SK-N-SH (cell line): ENCODE measurements at regions not wholly inside any gene's neighbourhood (a gene's known extent, or its start where the extent isn't known, plus 50 kb on each side); places are given as distances from the start of the nearest gene placed in this dataset.

ENCODE experiments used
- CTCF ChIA-PET: fragments of 300-600, 350-600 bp; formaldehyde crosslinking; extraction: SDS; loops from one replicate; lab custom pipeline; 2021; lab: Yijun Ruan, JAX
- POLR2A ChIA-PET: fragments of 350-600 bp; sonication (Branson Sonifier 250); formaldehyde crosslinking; extraction: SDS; loops from one replicate; lab custom pipeline; 2020; ENCODE audit warnings: antibody characterized with exemption, inconsistent platforms; lab: Yijun Ruan, JAX
- DNase-seq: peaks from one replicate; pipeline ENCODE4 v3.0.0; 2012
- H2AFZ ChIP-seq: fragments of 200-600 bp; sonication (generic); 2 replicates; pipeline ENCODE4 v1.8.1; 2016; ENCODE audit warnings: antibody characterized with exemption, mild to moderate bottlenecking, low read depth
- H3F3A ChIP-seq: fragments of 200-600 bp; sonication (generic); replicated peaks from 2 replicates; pipeline ENCODE3; 2016; ENCODE audit warnings: antibody characterized with exemption, mild to moderate bottlenecking; ENCODE audit not compliant: insufficient read depth
- H3K27ac ChIP-seq, 2 experiments: fragments of 200-500 bp in 1 of 2; fragments of 200-600 bp in 1 of 2; sonication (Bioruptor generic) in 1 of 2; sonication (generic), shearing (Covaris generic) in 1 of 2; 2 replicates each; pipeline versions ENCODE4 v1.5.1 to v1.6.1; 2014 to 2016; ENCODE audit warnings: low read depth in 2 of 2, inconsistent platforms in 1 of 2, low read length in 1 of 2, mild to moderate bottlenecking in 1 of 2, mixed read lengths in 1 of 2
- H3K27me3 ChIP-seq: fragments of 200-600 bp; sonication (generic), shearing (Covaris generic); 2 replicates; pipeline ENCODE4 v1.6.1; 2016; ENCODE audit warnings: mixed run types; ENCODE audit not compliant: insufficient read depth
- H3K36me3 ChIP-seq, 2 experiments: fragments of 200-500 bp in 1 of 2; fragments of 200-600 bp in 1 of 2; sonication (Bioruptor generic) in 1 of 2; sonication (generic) in 1 of 2; replicated peaks in 1 of 2; 2 replicates each; pipeline versions ENCODE3 to v1.5.1; 2014 to 2016; ENCODE audit warnings: low read length in 1 of 2, mild to moderate bottlenecking in 1 of 2; ENCODE audit not compliant: insufficient read depth in 2 of 2, control insufficient read depth in 1 of 2
- H3K4me1 ChIP-seq, 2 experiments: fragments of 200-500 bp in 1 of 2; fragments of 200-600 bp in 1 of 2; sonication (Bioruptor generic) in 1 of 2; sonication (generic), shearing (Covaris generic) in 1 of 2; 2 replicates each; pipeline versions ENCODE4 v1.5.1 to v1.6.1; 2014 to 2016; ENCODE audit warnings: low read depth in 1 of 2, low read length in 1 of 2, mixed run types in 1 of 2; ENCODE audit not compliant: insufficient read depth in 2 of 2, control insufficient read depth in 1 of 2
- H3K4me2 ChIP-seq: fragments of 200-600 bp; sonication (generic), shearing (Covaris generic); 2 replicates; pipeline ENCODE4 v1.6.1; 2017; ENCODE audit warnings: mixed run types
- H3K4me3 ChIP-seq, 2 experiments: fragments of 200-500 bp in 1 of 2; fragments of 200-600 bp in 1 of 2; sonication (Bioruptor generic) in 1 of 2; sonication (generic), shearing (Covaris generic) in 1 of 2; 2 replicates each; pipeline versions ENCODE4 v1.5.1 to v1.8.1; 2014 to 2016; ENCODE audit warnings: low read depth in 2 of 2, inconsistent platforms in 1 of 2, low read length in 1 of 2, mild to moderate bottlenecking in 1 of 2, mixed read lengths in 1 of 2, moderate library complexity in 1 of 2
- H3K79me2 ChIP-seq: fragments of 200-600 bp; sonication (generic); 2 replicates; pipeline ENCODE4 v1.8.1; 2017; ENCODE audit warnings: mild to moderate bottlenecking; ENCODE audit not compliant: insufficient read depth
- H3K9ac ChIP-seq: fragments of 200-600 bp; sonication (generic); 2 replicates; pipeline ENCODE4 v1.6.1; 2017; ENCODE audit warnings: mixed run types
- H3K9me2 ChIP-seq: fragments of 200-600 bp; sonication (generic); 2 replicates; pipeline ENCODE4 v1.6.1; 2017; ENCODE audit warnings: mixed run types
- H3K9me3 ChIP-seq: fragments of 200-600 bp; sonication (generic); 2 replicates; pipeline ENCODE4 v1.6.1; 2017; ENCODE audit warnings: mixed run types, mild to moderate bottlenecking, moderate library complexity
- H4K20me1 ChIP-seq: fragments of 200-600 bp; sonication (generic); 2 replicates; pipeline ENCODE4 v1.6.1; 2017; ENCODE audit warnings: mild to moderate bottlenecking, mixed run types; ENCODE audit not compliant: insufficient read depth
- CTCF ChIP-seq: fragments of 200-600 bp; sonication (generic); IDR thresholded peaks from 2 replicates; pipeline ENCODE4 v1.6.1; 2017; ENCODE audit warnings: antibody characterized with exemption, mild to moderate bottlenecking, moderate library complexity
- ELF1 ChIP-seq: IDR thresholded peaks from 2 replicates; pipeline ENCODE4 v1.4.0; 2012
- FOSL2 ChIP-seq: IDR thresholded peaks from 2 replicates; pipeline ENCODE4 v1.4.0; 2012; ENCODE audit warnings: low read depth, mild to moderate bottlenecking, moderate library complexity, borderline replicate concordance
- FOXJ3 ChIP-seq: sonication (generic); formaldehyde crosslinking; IDR thresholded peaks from 2 replicates; pipeline ENCODE4 v1.5.1; 2020; ENCODE audit warnings: mild to moderate bottlenecking, missing genetic modification reagents
- FOXM1 ChIP-seq: IDR thresholded peaks from 2 replicates; pipeline ENCODE4 v1.4.0; 2012; ENCODE audit warnings: low read depth, mild to moderate bottlenecking
- MEF2A ChIP-seq: IDR thresholded peaks from 2 replicates; pipeline ENCODE4 v1.4.0; 2012; ENCODE audit warnings: low read depth, borderline replicate concordance
- MXI1 ChIP-seq: IDR thresholded peaks from 2 replicates; pipeline ENCODE4 v1.6.1; 2012; ENCODE audit warnings: mild to moderate bottlenecking, low read depth, low read length, improper control_type of control experiment
- POLR2AphosphoS5 ChIP-seq: IDR thresholded peaks from 2 replicates; pipeline ENCODE4 v1.6.1; 2012; ENCODE audit warnings: low read depth, low read length
- RAD21 ChIP-seq: IDR thresholded peaks from 2 replicates; pipeline ENCODE4 v1.6.1; 2012; ENCODE audit warnings: mild to moderate bottlenecking, low read length
- RCOR1 ChIP-seq: fragments of 150-350 bp; IDR thresholded peaks from 2 replicates; pipeline ENCODE4 v1.6.1; 2017; ENCODE audit warnings: antibody characterized with exemption, low read length
- REST ChIP-seq: IDR thresholded peaks from 2 replicates; pipeline ENCODE4 v1.6.1; 2012; ENCODE audit warnings: mild to moderate bottlenecking, low read depth, low read length, moderate library complexity
- RXRA ChIP-seq: IDR thresholded peaks from 2 replicates; pipeline ENCODE4 v1.4.0; 2012; ENCODE audit warnings: low read depth, mild to moderate bottlenecking, borderline replicate concordance
- SIN3A ChIP-seq: IDR thresholded peaks from 2 replicates; pipeline ENCODE4 v1.6.1; 2012; ENCODE audit warnings: low read depth, mild to moderate bottlenecking, low read length, moderate library complexity, borderline replicate concordance
- SMC3 ChIP-seq: IDR thresholded peaks from 2 replicates; pipeline ENCODE4 v1.6.1; 2012; ENCODE audit warnings: low read depth, low read length, improper control_type of control experiment
- ZBTB33 ChIP-seq: IDR thresholded peaks from 2 replicates; pipeline ENCODE4 v1.4.0; 2012; ENCODE audit warnings: low read depth, borderline replicate concordance
- WGBS: methylation state at CpG from one replicate; pipeline ENCODE4 v1.1.6; 2017; ENCODE audit warnings: low lambda C conversion rate; 5-methylcytosine and 5-hydroxymethylcytosine counted together
- TF ChIP-seq, protein P1 (sequence below): fragments of 150-350 bp; IDR thresholded peaks from 2 replicates; pipeline ENCODE4 v1.6.1; 2017; ENCODE audit warnings: antibody characterized with exemption, low read length, low read depth, borderline replicate concordance
- TF ChIP-seq, protein P2 (sequence below): IDR thresholded peaks from 2 replicates; pipeline ENCODE4 v1.4.0; 2012; ENCODE audit warnings: low read depth, borderline replicate concordance
- TF ChIP-seq, protein P3 (sequence below): IDR thresholded peaks from 2 replicates; pipeline ENCODE4; 2012

DNA sequence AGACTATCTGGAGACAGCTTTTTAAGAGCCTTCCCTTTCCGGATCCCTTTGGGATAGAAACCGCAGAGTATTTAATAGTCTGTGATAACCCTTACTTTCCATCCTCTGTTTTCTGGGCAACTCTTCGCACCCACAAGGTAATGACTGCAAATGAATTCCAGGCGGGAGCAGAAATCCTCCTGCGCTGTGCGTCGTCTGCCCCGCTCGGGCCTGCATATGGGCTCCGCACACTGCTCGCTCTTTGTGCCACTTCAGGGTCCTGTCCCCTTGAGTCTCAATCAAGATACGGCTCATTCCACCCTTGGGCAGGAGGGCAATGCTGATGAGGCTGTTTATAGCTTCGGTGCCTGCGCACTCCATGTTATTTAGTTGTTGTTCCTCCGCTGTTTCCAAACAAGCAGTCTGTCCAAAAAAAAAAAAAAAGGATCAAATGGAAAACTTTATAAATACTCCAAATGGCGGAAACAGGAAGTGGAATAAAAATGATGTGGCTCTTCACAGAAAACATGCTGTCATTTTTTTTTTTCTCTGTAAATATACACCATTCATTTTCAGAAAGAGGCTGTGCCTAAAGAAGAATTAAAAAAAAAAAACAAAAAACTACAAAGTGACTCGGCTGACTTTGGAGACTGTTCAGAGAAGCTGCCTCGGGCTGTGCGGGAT is 169.6 kb upstream of the GMDS start:
- peaks cover 4% of the 10 kb centered on the region for H3F3A ChIP-seq
- H3K27ac ChIP-seq: no peak overlapping the region
- no peaks in the 10 kb centered on the region for H3K9me2 ChIP-seq
- DNase-seq: no peak
- no peaks in the 10 kb centered on the region for H3K36me3 ChIP-seq
- no peak overlapping the region for H3K4me2 ChIP-seq
- H3K4me1 ChIP-seq: no peaks in the 10 kb centered on the region; a peak in 1 of 4 replicates
- TF ChIP-seq RXRA: no peak
- no peak for TF ChIP-seq SIN3A
- TF ChIP-seq RAD21: no peak
- no peak for TF ChIP-seq ELF1
- TF ChIP-seq MXI1: no peak
- TF ChIP-seq, protein P1, sequence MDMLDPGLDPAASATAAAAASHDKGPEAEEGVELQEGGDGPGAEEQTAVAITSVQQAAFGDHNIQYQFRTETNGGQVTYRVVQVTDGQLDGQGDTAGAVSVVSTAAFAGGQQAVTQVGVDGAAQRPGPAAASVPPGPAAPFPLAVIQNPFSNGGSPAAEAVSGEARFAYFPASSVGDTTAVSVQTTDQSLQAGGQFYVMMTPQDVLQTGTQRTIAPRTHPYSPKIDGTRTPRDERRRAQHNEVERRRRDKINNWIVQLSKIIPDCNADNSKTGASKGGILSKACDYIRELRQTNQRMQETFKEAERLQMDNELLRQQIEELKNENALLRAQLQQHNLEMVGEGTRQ: no peak
- TF ChIP-seq FOXM1: no peak
- TF ChIP-seq ZBTB33: no peak
- TF ChIP-seq POLR2AphosphoS5: no peak
- TF ChIP-seq MEF2A: no peak
- no peak for TF ChIP-seq REST
- TF ChIP-seq RCOR1: no peak
- TF ChIP-seq, protein P2, sequence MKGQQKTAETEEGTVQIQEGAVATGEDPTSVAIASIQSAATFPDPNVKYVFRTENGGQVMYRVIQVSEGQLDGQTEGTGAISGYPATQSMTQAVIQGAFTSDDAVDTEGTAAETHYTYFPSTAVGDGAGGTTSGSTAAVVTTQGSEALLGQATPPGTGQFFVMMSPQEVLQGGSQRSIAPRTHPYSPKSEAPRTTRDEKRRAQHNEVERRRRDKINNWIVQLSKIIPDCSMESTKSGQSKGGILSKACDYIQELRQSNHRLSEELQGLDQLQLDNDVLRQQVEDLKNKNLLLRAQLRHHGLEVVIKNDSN: no peak
- TF ChIP-seq, protein P3, sequence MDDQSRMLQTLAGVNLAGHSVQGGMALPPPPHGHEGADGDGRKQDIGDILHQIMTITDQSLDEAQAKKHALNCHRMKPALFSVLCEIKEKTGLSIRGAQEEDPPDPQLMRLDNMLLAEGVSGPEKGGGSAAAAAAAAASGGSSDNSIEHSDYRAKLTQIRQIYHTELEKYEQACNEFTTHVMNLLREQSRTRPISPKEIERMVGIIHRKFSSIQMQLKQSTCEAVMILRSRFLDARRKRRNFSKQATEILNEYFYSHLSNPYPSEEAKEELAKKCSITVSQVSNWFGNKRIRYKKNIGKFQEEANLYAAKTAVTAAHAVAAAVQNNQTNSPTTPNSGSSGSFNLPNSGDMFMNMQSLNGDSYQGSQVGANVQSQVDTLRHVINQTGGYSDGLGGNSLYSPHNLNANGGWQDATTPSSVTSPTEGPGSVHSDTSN: no peak
- TF ChIP-seq FOSL2: no peak
- no peak for TF ChIP-seq FOXJ3
- TF ChIP-seq CTCF: no peak
- TF ChIP-seq SMC3: no peak
- H3K27me3 ChIP-seq: no peaks in the 10 kb centered on the region
- ChIA-PET CTCF (no interaction called here), POLR2A (no interaction called here)
- H3K9me3 ChIP-seq: no peaks in the 10 kb centered on the region
- no peaks in the 10 kb centered on the region for H3K79me2 ChIP-seq
- H2AFZ ChIP-seq: no peak overlapping the region
- no peaks in the 10 kb centered on the region for H4K20me1 ChIP-seq
- H3K9ac ChIP-seq: no peak overlapping the region
- H3K4me3 ChIP-seq: no peak overlapping the region
- 70% methylated on average over 19 of the region's 19 CpGs for WGBS
